Neuronal stem cell (in vitro differentiated cells): ENCODE measurements at regions not wholly inside any gene's neighbourhood (a gene's known extent, or its start where the extent isn't known, plus 50 kb on each side); places are given as distances from the start of the nearest gene placed in this dataset.

Source experiments
- DNase-seq: peaks from one replicate; pipeline ENCODE4 v3.0.0-alpha.2; 2013; ENCODE audit warnings: low spot score
- H2AFZ ChIP-seq: one replicate; pipeline ENCODE4 v1.6.1; 2013; ENCODE audit warnings: mild to moderate bottlenecking, low read length, inconsistent platforms
- H2AK5ac ChIP-seq: 2 replicates; pipeline ENCODE4 v1.6.1; 2013; ENCODE audit warnings: low read depth, mild to moderate bottlenecking, inconsistent platforms, low read length, moderate library complexity, mixed read lengths
- H2BK120ac ChIP-seq: 2 replicates; pipeline ENCODE4 v1.6.1; 2013; ENCODE audit warnings: low read depth, mild to moderate bottlenecking, inconsistent platforms, low read length, moderate library complexity, mixed read lengths
- H2BK12ac ChIP-seq: one replicate; pipeline ENCODE4 v1.6.1; 2013; ENCODE audit warnings: low read length, inconsistent platforms
- H2BK15ac ChIP-seq: 2 replicates; pipeline ENCODE4 v1.6.1; 2013; ENCODE audit warnings: mild to moderate bottlenecking, low read length, inconsistent platforms, mixed read lengths
- H2BK5ac ChIP-seq: one replicate; pipeline ENCODE4 v1.6.1; 2013; ENCODE audit warnings: inconsistent platforms, mild to moderate bottlenecking, low read length, moderate library complexity
- H3K14ac ChIP-seq: one replicate; pipeline ENCODE4 v1.6.1; 2013; ENCODE audit warnings: low read length, inconsistent platforms
- H3K18ac ChIP-seq: 2 replicates; pipeline ENCODE4 v1.6.1; 2013; ENCODE audit warnings: low read length, inconsistent platforms
- H3K23ac ChIP-seq: 2 replicates; pipeline ENCODE4 v1.6.1; 2013; ENCODE audit warnings: low read depth, mild to moderate bottlenecking, mixed read lengths, low read length, inconsistent platforms; ENCODE audit not compliant: poor library complexity
- H3K27ac ChIP-seq: replicated peaks from 3 replicates; pipeline ENCODE4 v1.5.1; 2013; ENCODE audit warnings: low read length, inconsistent platforms
- H3K27me3 ChIP-seq, 3 experiments: 2 replicates each; pipeline ENCODE4 v1.6.1; 2013; ENCODE audit warnings: low read length in 3 of 3, mild to moderate bottlenecking in 2 of 3, inconsistent platforms in 1 of 3, low read depth in 1 of 3, mixed read lengths in 1 of 3, moderate library complexity in 1 of 3; ENCODE audit not compliant: control insufficient read depth in 3 of 3, insufficient read depth in 3 of 3
- H3K36me3 ChIP-seq, 2 donors: replicated peaks in 1 of 2; 2 replicates each; pipeline ENCODE4 v1.6.1; 2013; ENCODE audit warnings: low read length in 2 of 2; ENCODE audit not compliant: control insufficient read depth in 2 of 2, insufficient read depth in 2 of 2
- H3K4ac ChIP-seq: 2 replicates; pipeline ENCODE4 v1.6.1; 2013; ENCODE audit warnings: inconsistent platforms, mild to moderate bottlenecking, low read length, moderate library complexity
- H3K4me1 ChIP-seq, 2 donors: 1 replicate in 1 of 2; 2 replicates in 1 of 2; pipeline ENCODE4 v1.6.1; 2013; ENCODE audit warnings: low read length in 2 of 2, low read depth in 1 of 2; ENCODE audit not compliant: control insufficient read depth in 2 of 2, insufficient read depth in 1 of 2
- H3K4me2 ChIP-seq: one replicate; pipeline ENCODE4 v1.6.1; 2013; ENCODE audit warnings: mild to moderate bottlenecking, low read length, inconsistent platforms; ENCODE audit not compliant: insufficient read depth, poor library complexity, severe bottlenecking
- H3K4me3 ChIP-seq, 2 donors: 2 replicates each; pipeline ENCODE4 v1.5.1; 2013; ENCODE audit warnings: low read length in 2 of 2, mild to moderate bottlenecking in 2 of 2, inconsistent platforms in 1 of 2, moderate library complexity in 1 of 2
- H3K79me1 ChIP-seq: one replicate; pipeline ENCODE4 v1.6.1; 2013; ENCODE audit warnings: low read depth, mild to moderate bottlenecking, inconsistent platforms, low read length, moderate library complexity
- H3K9ac ChIP-seq: one replicate; pipeline ENCODE4 v1.6.1; 2013; ENCODE audit warnings: mild to moderate bottlenecking, low read depth, low read length, inconsistent platforms; ENCODE audit not compliant: poor library complexity
- H3K9me3 ChIP-seq, 2 donors: replicated peaks in 1 of 2; 2 replicates each; pipeline versions ENCODE3 to v1.6.1; 2013; ENCODE audit warnings: low read length in 2 of 2, mild to moderate bottlenecking in 2 of 2, inconsistent platforms in 1 of 2, low read depth in 1 of 2, mixed read lengths in 1 of 2, moderate library complexity in 1 of 2; ENCODE audit not compliant: control insufficient read depth in 2 of 2, insufficient read depth in 1 of 2
- H4K8ac ChIP-seq: one replicate; pipeline ENCODE4 v1.6.1; 2013; ENCODE audit warnings: low read depth, mild to moderate bottlenecking, inconsistent platforms, low read length, moderate library complexity
- H4K91ac ChIP-seq: one replicate; pipeline ENCODE4 v1.6.1; 2013; ENCODE audit warnings: low read length, low read depth, mild to moderate bottlenecking, inconsistent platforms; ENCODE audit not compliant: poor library complexity
- WGBS, 2 donors: extraction: QIAGEN DNeasy Blood & Tissue Kit; methylation state at CpG; one replicate each; pipeline ENCODE4 v1.1.7; 2013; ENCODE audit warnings: missing lambda C conversion rate in 2 of 2, mixed read lengths in 1 of 2; ENCODE audit not compliant: insufficient read length in 2 of 2, insufficient replicate concordance in 1 of 2; ENCODE audit errors: extremely low coverage in 2 of 2; 5-methylcytosine and 5-hydroxymethylcytosine counted together

DNA sequence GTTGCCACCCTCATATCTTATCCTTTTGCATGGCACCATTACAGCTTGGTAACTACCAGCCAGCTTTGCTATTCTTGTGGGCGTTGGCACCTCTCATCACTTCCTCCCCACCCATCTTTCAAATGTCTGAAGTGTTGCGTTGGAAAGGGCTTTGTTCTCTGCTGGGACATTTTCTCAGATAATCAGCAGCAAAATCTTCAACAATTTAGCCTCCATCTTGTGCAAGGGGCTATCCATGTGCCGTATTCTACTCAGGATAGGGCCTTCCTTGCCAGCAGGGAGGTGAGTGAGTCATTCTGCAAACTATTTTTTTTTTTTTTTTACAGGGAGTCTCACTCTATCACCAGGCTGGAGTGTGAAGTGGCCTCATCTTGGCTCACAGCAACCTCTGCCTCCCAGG is 62.1 kb upstream of the NUDT12 start:
- Histone ChIP-seq H2BK12ac (no peak overlapping the region), H3K27me3 (no peaks in the 10 kb centered on the region), H3K4me1 (no peaks in the 10 kb centered on the region), H2AK5ac (no peak overlapping the region), H3K27ac (no peak overlapping the region), H3K4me2 (no peak overlapping the region), H2BK120ac (no peak overlapping the region), H3K9me3 (peaks cover 0 to 3% of the 10 kb centered on the region in 2 donors), H3K23ac (no peak overlapping the region), H3K36me3 (no peaks in the 10 kb centered on the region), H2AFZ (no peak overlapping the region), H2BK5ac (no peak overlapping the region), H4K91ac (no peak overlapping the region), H2BK15ac (no peak overlapping the region), H3K9ac (no peak overlapping the region), H3K14ac (no peak overlapping the region), H3K4ac (no peak overlapping the region), H4K8ac (no peak overlapping the region), H3K4me3 (no peak overlapping the region), H3K18ac (no peak overlapping the region), H3K79me1 (no peaks in the 10 kb centered on the region)
- no CpG with 5 or more reads among the region's 3 CpGs for WGBS, 2 donors
- no peak for DNase-seq

DNA sequence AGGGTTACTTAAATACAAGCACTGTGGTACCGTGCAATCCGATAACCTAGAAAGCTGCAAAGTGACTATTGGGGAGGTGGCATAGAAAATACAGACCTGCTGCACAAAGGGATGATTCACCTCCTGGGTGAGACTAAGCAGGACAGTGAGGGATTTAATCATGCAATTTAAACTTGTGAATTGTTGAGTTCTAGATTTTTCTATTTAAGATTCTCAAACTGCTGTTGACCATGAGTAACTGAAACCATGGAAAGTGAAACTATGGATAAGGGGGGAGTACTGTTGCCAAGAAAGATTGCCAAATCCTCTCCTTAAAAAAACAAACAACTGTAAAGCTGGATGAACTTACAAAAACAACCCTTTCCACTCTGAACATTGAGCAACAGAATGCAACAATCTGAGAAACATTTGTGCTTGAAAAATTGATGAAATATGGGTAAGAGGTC is 61.5 kb upstream of the NUDT12 start:
- H3K27me3 ChIP-seq, result no peaks in the 10 kb centered on the region
- WGBS, 2 donors, result no CpG with 5 or more reads among the region's 2 CpGs
- H4K91ac ChIP-seq, result no peak overlapping the region
- no peak overlapping the region for H3K23ac ChIP-seq
- no peak overlapping the region for H2BK120ac ChIP-seq
- no peak overlapping the region for H2AFZ ChIP-seq
- no peaks in the 10 kb centered on the region for H3K4me1 ChIP-seq
- H3K9ac ChIP-seq, result no peak overlapping the region
- no peak overlapping the region for H2BK5ac ChIP-seq
- DNase-seq, result no peak
- no peaks in the 10 kb centered on the region for H3K79me1 ChIP-seq
- no peaks in the 10 kb centered on the region for H3K36me3 ChIP-seq
- H3K4ac ChIP-seq, result no peak overlapping the region
- no peak overlapping the region for H3K14ac ChIP-seq
- no peak overlapping the region for H4K8ac ChIP-seq
- H2BK12ac ChIP-seq, result no peak overlapping the region
- peaks cover 0 to 3% of the 10 kb centered on the region in 2 donors for H3K9me3 ChIP-seq
- no peak overlapping the region for H3K27ac ChIP-seq
- H2AK5ac ChIP-seq, result no peak overlapping the region
- H2BK15ac ChIP-seq, result no peak overlapping the region
- no peak overlapping the region for H3K18ac ChIP-seq
- H3K4me3 ChIP-seq, result no peak overlapping the region
- no peak overlapping the region for H3K4me2 ChIP-seq

DNA sequence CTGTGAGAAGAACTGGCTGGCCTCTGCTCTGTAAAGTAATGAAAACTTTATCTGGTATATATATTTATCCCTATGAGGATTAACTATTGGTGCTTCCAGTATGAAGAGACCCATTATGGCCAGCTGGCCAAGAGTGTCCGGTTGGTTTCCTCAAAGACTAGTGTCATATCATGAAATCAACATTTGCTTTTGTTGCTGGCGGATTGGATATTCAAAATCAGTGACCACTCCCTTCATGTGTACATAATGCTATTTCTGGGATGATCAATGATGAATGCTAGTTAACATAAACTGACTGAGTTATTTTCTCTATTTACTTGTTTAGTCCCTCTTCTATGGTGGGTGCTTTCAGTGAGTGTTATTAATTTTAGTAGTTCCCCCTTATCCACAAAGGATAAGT is 60.8 kb upstream of the NUDT12 start:
- Histone ChIP-seq H2BK120ac (no peak overlapping the region), H4K91ac (no peak overlapping the region), H3K4me2 (no peak overlapping the region), H3K9me3 (peaks cover 0 to 3% of the 10 kb centered on the region in 2 donors), H3K4me3 (no peak overlapping the region), H2BK15ac (no peak overlapping the region), H2AK5ac (no peak overlapping the region), H4K8ac (no peak overlapping the region), H3K14ac (no peak overlapping the region), H2BK5ac (no peak overlapping the region), H3K9ac (no peak overlapping the region), H3K27me3 (no peaks in the 10 kb centered on the region), H3K4me1 (no peaks in the 10 kb centered on the region), H3K27ac (no peak overlapping the region), H3K4ac (no peak overlapping the region), H3K79me1 (no peaks in the 10 kb centered on the region), H2BK12ac (no peak overlapping the region), H2AFZ (no peak overlapping the region), H3K23ac (no peak overlapping the region), H3K36me3 (no peaks in the 10 kb centered on the region), H3K18ac (no peak overlapping the region)
- DNase-seq, result no peak
- no CpG with 5 or more reads among the region's 2 CpGs for WGBS, 2 donors

DNA sequence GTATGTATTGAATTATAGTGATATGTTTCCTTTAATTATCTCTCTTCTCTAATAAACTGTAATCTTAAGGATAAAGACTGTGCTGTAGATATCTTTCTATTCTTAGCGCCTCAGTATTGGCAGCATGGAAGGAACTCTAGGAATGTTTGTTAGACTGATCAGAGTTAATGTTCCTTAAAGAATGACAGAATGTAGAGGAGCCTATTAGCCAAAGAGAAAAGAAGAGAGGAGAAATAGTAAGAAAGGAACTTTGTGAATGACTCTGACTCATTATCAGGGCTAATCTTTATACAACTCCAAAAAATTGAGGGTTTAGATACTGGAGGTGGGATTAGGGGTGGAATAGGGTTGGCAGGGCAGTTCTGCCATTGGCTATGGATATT is 59.0 kb upstream of the NUDT12 start:
- H3K9ac ChIP-seq, result no peak overlapping the region
- no peak overlapping the region for H3K4me2 ChIP-seq
- no peaks in the 10 kb centered on the region for H3K4me1 ChIP-seq
- H3K23ac ChIP-seq, result no peak overlapping the region
- H3K18ac ChIP-seq, result no peak overlapping the region
- WGBS, 2 donors, result no CpG with 5 or more reads among the region's 1 CpG
- no peaks in the 10 kb centered on the region for H3K27me3 ChIP-seq
- no peak overlapping the region for H4K91ac ChIP-seq
- no peaks in the 10 kb centered on the region for H3K79me1 ChIP-seq
- peaks cover 0 to 3% of the 10 kb centered on the region in 2 donors for H3K9me3 ChIP-seq
- no peak overlapping the region for H4K8ac ChIP-seq
- DNase-seq, result no peak
- H2AFZ ChIP-seq, result no peak overlapping the region
- no peak overlapping the region for H2BK5ac ChIP-seq
- no peak overlapping the region for H2BK15ac ChIP-seq
- no peak overlapping the region for H3K4ac ChIP-seq
- H2AK5ac ChIP-seq, result no peak overlapping the region
- H3K4me3 ChIP-seq, result no peak overlapping the region
- H2BK120ac ChIP-seq, result no peak overlapping the region
- no peak overlapping the region for H2BK12ac ChIP-seq
- H3K36me3 ChIP-seq, result no peaks in the 10 kb centered on the region
- H3K27ac ChIP-seq, result peak overlapping the region; percentile 13
- no peak overlapping the region for H3K14ac ChIP-seq
